Right lobe of liver (tissue), 4 donors: ENCODE measurements at regions not wholly inside any gene's neighbourhood (a gene's known extent, or its start where the extent isn't known, plus 50 kb on each side); places are given as distances from the start of the nearest gene placed in this dataset.

Experiments used
- POLR2A ChIP-seq: fragments of 450-650 bp; IDR thresholded peaks from one replicate; pipeline ENCODE4 v1.6.1; 2017; ENCODE audit warnings: antibody characterized with exemption, mild to moderate bottlenecking
- TF ChIP-seq, protein P1 (sequence below), 4 donors: fragments of 200-600 bp in 3 of 4; fragments of 450-650 bp in 1 of 4; IDR thresholded peaks; one replicate each; pipeline versions ENCODE4 v1.5.1 to v1.8.0; 2016 to 2022; ENCODE audit warnings: antibody characterized with exemption in 4 of 4, mild to moderate bottlenecking in 2 of 4
- donor health status: DM: no; HTN: no; CAD: no.
- donor health status: DM: no; HTN: no; CAD: no.
- donor health status: DM: no; HTN: yes; CAD: no.

DNA sequence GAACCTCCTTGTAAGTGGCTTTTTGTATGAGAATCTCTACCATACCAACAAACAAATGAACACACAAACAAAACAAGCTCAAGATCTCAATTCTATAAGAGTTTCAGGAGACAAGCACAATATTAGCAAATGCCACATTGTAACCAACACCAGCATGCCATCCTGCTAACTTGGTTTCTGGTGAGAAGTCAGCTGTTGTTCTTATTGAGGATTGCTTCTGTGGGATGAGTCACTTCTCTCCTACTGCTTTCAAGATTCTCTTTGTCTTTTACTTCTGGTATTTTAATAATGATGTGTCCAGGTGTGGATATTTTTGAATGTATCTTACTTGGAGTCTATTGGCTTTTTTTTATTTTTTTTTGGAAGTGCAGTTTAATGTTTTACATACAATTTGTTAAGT is 131.7 kb downstream of the BCL2L11 start:
- TF ChIP-seq, protein P1, sequence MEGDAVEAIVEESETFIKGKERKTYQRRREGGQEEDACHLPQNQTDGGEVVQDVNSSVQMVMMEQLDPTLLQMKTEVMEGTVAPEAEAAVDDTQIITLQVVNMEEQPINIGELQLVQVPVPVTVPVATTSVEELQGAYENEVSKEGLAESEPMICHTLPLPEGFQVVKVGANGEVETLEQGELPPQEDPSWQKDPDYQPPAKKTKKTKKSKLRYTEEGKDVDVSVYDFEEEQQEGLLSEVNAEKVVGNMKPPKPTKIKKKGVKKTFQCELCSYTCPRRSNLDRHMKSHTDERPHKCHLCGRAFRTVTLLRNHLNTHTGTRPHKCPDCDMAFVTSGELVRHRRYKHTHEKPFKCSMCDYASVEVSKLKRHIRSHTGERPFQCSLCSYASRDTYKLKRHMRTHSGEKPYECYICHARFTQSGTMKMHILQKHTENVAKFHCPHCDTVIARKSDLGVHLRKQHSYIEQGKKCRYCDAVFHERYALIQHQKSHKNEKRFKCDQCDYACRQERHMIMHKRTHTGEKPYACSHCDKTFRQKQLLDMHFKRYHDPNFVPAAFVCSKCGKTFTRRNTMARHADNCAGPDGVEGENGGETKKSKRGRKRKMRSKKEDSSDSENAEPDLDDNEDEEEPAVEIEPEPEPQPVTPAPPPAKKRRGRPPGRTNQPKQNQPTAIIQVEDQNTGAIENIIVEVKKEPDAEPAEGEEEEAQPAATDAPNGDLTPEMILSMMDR (IDR thresholded peaks at IDR 0.05) = no peak
- TF ChIP-seq POLR2A = no peak
